ENCODE measurements at regions not wholly inside any gene's neighbourhood (a gene's known extent, or its start where the extent isn't known, plus 50 kb on each side); places are given as distances from the start of the nearest gene placed in this dataset.

GRCh38 chr3:23116081-23116837 lies 86.9 kb upstream of the UBE2E2 start:
- TF ChIP-seq POLR2A (IDR thresholded peaks at IDR 0.05) (no peak), CTCF (IDR thresholded peaks at IDR 0.05) (no peak)
